ENCODE measurements at regions not wholly inside any gene's neighbourhood (a gene's known extent, or its start where the extent isn't known, plus 50 kb on each side); places are given as distances from the start of the nearest gene placed in this dataset.

DNA sequence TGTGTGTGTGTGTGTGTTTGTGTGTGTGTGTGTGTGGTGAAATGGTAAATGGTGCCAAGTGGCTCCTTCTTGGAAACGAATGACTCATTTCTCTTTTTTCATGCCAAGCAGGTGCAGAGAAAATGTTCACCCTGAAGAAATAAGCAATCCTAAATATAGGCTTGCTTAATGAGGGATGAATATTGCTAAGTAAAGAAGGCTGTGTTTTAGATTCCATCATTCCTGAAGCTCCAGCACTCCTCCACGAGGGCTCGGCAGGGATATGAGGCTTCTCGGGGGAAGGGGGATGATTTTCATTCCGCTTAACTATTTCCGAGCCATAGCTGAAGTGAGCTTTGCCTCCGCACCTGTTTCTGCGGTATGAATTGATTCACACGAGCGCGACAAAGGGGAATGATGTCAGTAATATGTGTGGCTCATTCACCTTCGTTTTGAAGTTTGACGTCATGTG is 72.9 kb downstream of the TSN start:
- in situ Hi-C loops (cut with MboI) = no loop called here
- Histone ChIP-seq H3K4me3 (no peak overlapping the region), H4K20me1 (replicated peaks; ENCODE audit: control insufficient read depth, insufficient read depth, low read length) (no peaks in the 10 kb centered on the region), H3K4me1 (replicated peaks in 1 of 2; ENCODE audit: control insufficient read depth in 2 of 2, insufficient read depth in 2 of 2, low read length in 2 of 2) (0 out of 5 replicates have a peak, but pooled peaks cover 0 to 3% of the 10 kb centered on the region in 2 experiments), H3K79me2 (ENCODE audit: control insufficient read depth, insufficient read depth, low read length) (no peaks in the 10 kb centered on the region), H3K36me3 (ENCODE audit: control insufficient read depth, insufficient read depth, low read length) (no peaks in the 10 kb centered on the region), H3K27ac (ENCODE audit: extremely low read depth, low read depth, low read length) (no peak overlapping the region), H3K9me1 (ENCODE audit: control insufficient read depth, insufficient read depth, low read length) (no peaks in the 10 kb centered on the region), H3K9ac (ENCODE audit: insufficient read depth in 1 of 2, low read depth in 2 of 2, low read length in 2 of 2) (no peak overlapping the region), H3K4me2 (ENCODE audit: insufficient read depth, low read length) (no peak overlapping the region), H3K27me3 (ENCODE audit: control insufficient read depth in 2 of 2, insufficient read depth in 2 of 2, low read length in 2 of 2) (peaks cover 7 to 45% of the 10 kb centered on the region in 2 experiments; a peak in 3 of 5 replicates), H2AFZ (ENCODE audit: low read depth, low read length) (no peak overlapping the region), H3K9me3 (replicated peaks; ENCODE audit: control insufficient read depth, insufficient read depth, low read depth, low read length) (no peaks in the 10 kb centered on the region)
- DNase-seq (ENCODE audit: extremely low read depth in 1 of 4, low spot score in 3 of 4) (no peak), FAIRE-seq (no peak), ATAC-seq (no peak)
- TF ChIP-seq, protein P1, sequence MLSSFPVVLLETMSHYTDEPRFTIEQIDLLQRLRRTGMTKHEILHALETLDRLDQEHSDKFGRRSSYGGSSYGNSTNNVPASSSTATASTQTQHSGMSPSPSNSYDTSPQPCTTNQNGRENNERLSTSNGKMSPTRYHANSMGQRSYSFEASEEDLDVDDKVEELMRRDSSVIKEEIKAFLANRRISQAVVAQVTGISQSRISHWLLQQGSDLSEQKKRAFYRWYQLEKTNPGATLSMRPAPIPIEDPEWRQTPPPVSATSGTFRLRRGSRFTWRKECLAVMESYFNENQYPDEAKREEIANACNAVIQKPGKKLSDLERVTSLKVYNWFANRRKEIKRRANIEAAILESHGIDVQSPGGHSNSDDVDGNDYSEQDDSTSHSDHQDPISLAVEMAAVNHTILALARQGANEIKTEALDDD (IDR thresholded peaks at IDR 0.05) = no peak
- TF ChIP-seq NCOA1 (IDR thresholded peaks at IDR 0.05; ENCODE audit: low read depth) (no peak), POLR2H (tag; IDR thresholded peaks at IDR 0.05; ENCODE audit: low read depth) (no peak), KLF1 (tag; IDR thresholded peaks at IDR 0.05) (no peak), ARID1B (IDR thresholded peaks at IDR 0.05) (no peak)
- TF ChIP-seq, protein P2, sequence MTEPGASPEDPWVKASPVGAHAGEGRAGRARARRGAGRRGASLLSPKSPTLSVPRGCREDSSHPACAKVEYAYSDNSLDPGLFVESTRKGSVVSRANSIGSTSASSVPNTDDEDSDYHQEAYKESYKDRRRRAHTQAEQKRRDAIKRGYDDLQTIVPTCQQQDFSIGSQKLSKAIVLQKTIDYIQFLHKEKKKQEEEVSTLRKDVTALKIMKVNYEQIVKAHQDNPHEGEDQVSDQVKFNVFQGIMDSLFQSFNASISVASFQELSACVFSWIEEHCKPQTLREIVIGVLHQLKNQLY (CRISPR knock-in tag; conservative IDR thresholded peaks at IDR 0.05) = no peak
- POLR2A ChIA-PET = interaction anchor here (0.6 to 1.2 kb wide), 4 partner anchors 57 to 1118 kb away, joined by 3 read pairs; partner anchors contain the start of gene RNU4ATAC
- WGBS (ENCODE audit: insufficient coverage, low coverage, missing lambda C conversion rate) = 4% methylated on average over 13 of the region's 13 CpGs
- intact Hi-C loops (cut with micrococcal nuclease) = no loop called here
- no TSS peak for BruUV-seq (replicated peaks)
- CTCF ChIA-PET (ENCODE audit: low intra/inter-chr PET ratio) = no interaction called here
